Stimulated activated CD4-positive, alpha-beta T cell treated with anti-CD3 and anti-CD28 coated beads, TNF-alpha, amount 100 ng/mL, for 48 hours (primary cell): ENCODE measurements at regions not wholly inside any gene's neighbourhood (a gene's known extent, or its start where the extent isn't known, plus 50 kb on each side); places are given as distances from the start of the nearest gene placed in this dataset.
"Not testable (repeated sequence)": the region's sequence is repeated elsewhere in the genome, so short reads cannot be mapped to it uniquely, and the experiment has no call there.

Source experiments
- DNase-seq, 3 donors: peaks; one replicate each; pipeline ENCODE4 v3.0.0-alpha.2; 2020; ENCODE audit warnings: low read depth in 3 of 3

GRCh38 chr13:82963226-82964099, 918.8 kb downstream of the SLITRK1 start:
- no peak for DNase-seq

DNA sequence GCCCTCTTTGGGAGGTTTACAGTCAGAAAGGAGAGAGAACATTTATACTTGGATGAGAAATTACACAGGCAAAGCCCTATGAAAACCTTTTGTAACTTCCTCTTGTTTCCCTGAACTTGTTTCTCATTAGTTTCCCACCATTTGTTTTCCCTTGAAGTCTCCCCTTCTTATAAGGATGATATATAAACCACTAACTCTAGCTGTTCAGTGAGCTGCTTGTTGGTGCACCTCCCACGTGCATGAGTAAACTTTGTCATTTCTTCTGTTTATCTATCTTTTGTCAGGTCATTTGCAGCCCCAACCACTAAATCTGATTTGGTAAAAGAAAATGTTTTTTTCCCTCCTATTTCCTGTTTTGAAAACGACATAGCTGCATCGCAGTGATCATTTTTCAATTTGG, 919.9 kb downstream of the SLITRK1 start:
- no peak for DNase-seq

DNA sequence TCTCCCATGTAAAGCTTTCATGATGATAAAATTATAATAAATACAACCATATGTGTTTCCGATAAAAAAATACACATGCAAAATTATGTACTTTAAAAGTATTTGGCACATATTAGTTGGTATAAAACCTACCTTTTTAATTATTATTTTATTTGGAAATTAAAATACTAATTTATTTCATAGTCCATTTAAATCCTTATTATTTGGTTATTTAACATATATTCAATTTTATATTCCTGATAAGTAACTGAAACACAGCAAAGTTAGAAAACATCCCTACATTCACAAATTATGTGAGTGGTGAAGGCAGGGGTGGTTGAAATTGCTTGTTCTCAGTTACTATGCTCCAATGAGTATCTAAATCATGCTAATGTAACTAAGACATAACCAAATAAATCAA, 920.5 kb downstream of the SLITRK1 start:
- no peak for DNase-seq

DNA sequence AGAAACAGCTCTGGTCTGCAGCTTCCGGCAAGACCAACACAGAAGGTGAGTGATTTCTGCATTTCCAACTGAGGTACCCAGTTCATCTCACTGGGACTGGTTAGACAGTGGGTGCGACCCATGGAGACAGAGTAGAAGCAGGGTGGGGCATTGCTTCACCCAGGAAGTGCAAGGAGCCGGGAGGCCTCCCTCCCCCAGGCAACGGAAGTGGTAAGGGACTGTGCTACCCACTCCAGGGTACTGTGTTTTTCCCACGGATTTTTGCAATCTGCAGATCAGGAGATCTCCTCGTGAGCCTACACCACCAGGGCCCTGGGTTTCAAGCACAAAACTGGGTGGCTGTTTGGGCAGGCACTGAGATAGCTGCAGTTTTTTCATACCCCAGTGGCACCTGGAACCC, 929.9 kb downstream of the SLITRK1 start:
- not testable (repeated sequence) for DNase-seq

DNA sequence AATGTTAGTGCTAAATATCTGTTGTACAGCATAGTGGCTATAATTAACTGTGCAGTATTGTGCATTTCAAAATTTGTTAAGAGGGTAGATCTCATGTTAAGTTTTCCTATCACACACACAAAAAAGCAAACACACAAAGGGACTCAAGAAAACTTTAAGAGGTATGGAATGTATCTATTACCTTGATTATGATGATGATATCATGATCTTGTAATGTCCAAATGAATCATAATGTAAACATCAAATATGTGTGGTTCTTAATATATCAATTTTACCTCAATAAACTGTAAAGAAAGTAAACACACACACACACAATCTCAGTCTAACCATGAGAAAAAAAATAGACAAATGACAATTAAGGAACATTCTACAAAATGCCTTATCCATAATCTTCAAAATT, 934.6 kb downstream of the SLITRK1 start:
- DNase-seq: no peak

GRCh38 chr13:82947191-82947621, 935.1 kb downstream of the SLITRK1 start:
- DNase-seq: no peak

- DNase-seq: no peak
These were observed 943.6 kb downstream of the SLITRK1 start for GRCh38 chr13:82938644-82939043.

DNA sequence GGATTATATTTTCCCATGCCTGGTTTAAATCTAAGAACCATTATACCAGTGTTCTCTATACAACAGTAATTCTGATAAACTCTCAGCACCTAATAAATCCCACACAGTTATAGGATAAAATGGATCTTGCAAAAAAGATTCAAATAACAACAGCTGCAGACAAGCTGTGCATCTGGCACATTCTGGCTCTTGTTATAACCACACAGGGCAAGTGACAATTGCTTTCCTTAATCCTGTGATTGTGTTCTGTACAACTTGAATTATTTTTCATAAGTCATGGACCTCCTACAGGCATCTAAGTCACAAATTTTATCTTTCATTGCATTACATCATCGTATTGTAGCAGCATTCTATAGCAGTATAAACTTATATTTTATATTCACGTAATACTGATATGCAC, 948.3 kb downstream of the SLITRK1 start:
- DNase-seq: no peak

GRCh38 chr13:82925114-82925513, 957.2 kb downstream of the SLITRK1 start:
- no peak for DNase-seq

DNA sequence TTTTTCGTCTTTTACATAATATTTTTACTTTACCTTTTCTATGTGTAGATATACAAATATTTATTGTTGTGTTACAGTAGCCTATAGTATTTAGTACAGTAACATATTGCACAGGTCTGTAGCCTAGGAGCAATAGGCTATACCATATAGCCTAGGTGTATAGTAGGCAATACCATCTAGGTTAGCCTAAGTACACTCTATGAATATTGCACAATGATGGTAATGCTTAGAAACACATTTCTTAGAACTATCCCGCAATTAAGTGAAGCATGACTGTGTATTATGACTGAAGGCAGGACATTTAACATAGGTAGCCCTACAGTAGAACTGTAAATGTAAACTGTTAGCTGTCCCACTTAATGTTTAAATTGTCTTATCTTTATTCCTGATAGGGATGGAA, 964.3 kb downstream of the SLITRK1 start:
- no peak for DNase-seq

DNA sequence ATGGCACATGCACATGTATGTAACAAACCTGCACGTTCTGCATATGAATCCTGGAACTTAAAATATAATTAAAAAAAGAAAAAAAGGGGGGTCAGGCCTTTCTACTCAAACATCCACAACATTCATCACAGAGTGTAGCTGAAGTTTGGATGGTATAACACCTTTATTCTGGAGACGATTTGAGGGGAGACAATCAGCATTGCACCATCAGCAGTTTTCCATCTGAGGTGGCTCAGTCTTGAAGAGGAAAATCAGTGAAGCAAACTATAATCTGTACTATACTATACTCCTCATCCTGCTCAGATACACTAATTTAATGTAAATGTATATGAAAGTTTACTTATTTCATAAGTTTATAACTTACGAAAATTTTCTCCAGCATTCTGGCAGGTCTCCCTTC, 969.7 kb downstream of the SLITRK1 start:
- DNase-seq: no peak

DNA sequence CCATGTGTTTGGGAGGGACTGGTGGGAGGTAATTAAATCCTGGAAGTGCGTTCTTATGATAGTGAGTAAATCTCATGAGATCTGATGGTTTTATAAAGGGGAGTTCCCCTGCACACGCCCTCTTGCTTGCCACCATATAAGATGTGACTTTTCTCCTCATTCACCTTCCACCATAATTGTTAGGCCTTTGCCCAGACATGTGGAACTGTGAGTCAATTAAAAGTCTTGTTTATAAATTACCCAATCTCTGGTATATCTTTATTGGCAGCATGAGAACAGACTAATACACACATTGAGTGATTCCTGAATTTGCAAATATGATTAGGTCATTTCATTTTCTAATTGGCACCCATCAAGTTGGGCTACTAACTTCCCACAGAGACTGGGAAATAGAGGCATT, 977.2 kb downstream of the SLITRK1 start:
- DNase-seq: no peak

GRCh38 chr13:82900453-82900852, 981.8 kb downstream of the SLITRK1 start:
- no peak for DNase-seq

DNA sequence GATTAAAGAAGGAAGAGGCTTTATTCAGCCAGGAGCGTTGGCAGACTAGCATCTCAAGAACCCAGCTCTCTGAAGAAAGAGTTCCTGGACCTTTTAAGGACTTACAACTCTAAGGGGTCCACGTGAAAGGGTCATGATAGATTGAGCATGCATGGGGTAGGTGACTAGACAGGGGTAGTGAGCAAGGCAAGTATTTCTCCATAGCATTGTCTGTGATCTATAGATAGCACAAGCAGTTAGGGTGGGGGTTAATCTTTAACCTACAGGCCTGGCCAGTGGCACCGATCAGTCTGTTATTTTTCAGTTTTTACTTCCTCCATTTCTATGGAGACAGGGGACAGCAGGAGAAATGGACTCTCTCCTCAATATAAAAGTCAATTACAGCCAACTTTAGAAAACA, 983.7 kb downstream of the SLITRK1 start:
- no peak for DNase-seq

- no peak for DNase-seq
These were observed 1002.4 kb downstream of the SLITRK1 start for GRCh38 chr13:82879921-82880320.

DNA sequence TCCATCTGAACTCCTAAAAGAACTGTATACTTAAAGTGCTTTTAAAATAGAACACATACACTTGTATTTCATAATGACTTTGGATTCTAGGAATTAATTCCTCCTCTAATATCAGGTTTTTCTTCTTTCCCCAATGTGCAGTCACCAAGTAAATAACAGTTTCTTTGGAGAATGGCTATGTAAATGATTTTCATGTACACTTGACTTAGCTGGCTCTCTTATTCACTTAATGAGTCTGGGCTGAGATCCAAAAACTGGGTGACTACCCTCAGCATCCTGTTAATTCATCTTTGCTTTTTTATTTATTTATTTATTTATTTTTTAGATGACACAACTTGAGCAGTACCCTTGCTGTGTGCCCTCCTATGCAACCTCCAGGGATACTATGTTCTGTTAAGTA, 1003.7 kb downstream of the SLITRK1 start:
- no peak for DNase-seq

DNA sequence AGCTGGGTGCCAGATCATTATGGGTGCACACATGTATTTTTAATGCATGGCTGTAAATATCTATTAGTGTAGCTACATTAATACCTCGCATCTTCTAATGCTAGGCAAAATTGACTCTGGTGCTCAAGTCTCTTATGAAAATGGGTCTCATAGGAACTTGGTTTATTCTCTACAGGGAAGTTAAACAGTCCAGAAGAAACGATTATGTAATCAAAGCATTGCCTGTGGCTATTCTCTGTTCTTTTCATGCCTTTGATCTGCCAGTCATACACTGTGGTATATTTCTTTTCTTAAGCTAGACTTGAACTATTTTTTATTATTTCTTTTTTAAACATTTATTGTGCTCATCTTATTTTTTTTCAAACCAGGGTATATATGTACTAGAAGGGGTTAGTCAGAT, 1015.0 kb downstream of the SLITRK1 start:
- DNase-seq: no peak

- no peak for DNase-seq
These were observed 1031.6 kb downstream of the SLITRK1 start for GRCh38 chr13:82850644-82851043.

GRCh38 chr13:82848766-82849165, 1033.5 kb downstream of the SLITRK1 start:
- DNase-seq: no peak

GRCh38 chr13:82847595-82847994, 1034.7 kb downstream of the SLITRK1 start:
- DNase-seq: no peak

DNA sequence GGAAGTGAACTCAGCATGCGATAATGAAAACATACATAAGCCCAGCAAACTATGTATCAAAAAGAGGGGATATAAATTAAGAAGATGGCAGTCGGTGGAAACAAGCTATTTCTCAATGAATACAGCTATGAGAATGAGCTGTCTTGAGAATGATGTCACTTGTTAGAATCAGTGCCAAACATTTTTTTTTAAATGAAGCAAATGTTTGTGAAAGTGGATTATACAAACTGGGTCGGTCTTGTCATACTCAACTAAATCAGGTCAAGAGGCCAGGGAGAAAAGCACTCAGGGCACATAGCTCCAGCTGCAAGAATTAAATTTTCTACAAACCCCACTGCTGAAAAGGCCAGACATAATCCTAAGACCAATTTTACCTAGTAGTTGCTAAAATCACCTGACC, 1048.4 kb downstream of the SLITRK1 start:
- DNase-seq: no peak

- no peak for DNase-seq
These were observed 1053.2 kb downstream of the SLITRK1 start for GRCh38 chr13:82829040-82829439.

DNA sequence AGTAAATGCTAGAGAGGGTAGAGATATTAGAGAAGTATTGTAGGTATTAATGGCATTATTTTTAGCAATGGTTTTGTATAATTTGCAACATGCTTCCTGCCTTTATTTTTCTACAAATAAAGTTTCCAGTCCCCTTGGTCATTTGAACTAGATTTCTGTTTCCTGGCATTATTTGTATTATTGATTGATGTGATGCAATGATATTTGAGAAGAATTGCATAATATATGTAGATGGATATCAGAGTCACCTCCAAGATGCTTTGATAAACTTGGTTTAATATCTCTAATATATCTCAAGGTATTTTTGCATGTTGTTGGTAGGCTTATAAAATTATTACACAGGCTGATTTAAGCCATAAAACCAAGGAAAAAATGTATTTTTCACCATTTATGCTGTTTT, 1054.5 kb downstream of the SLITRK1 start:
- DNase-seq: no peak

- DNase-seq: no peak
These were observed 1059.3 kb downstream of the SLITRK1 start for GRCh38 chr13:82822935-82823334.
